K562 (cell line): ENCODE measurements at regions not wholly inside any gene's neighbourhood (a gene's known extent, or its start where the extent isn't known, plus 50 kb on each side); places are given as distances from the start of the nearest gene placed in this dataset.

Experiments used
- ATAC-seq: fragments of 200-7000 bp; cut with Tn5 transposase; 3 replicates; pipeline ENCODE4 v1.9.1; 2020; ENCODE audit warnings: moderate library complexity
- BruUV-seq: library from RNA; stranded (reverse); fragments of 400-500 nt; replicated peaks from 2 replicates; lab custom pipeline; 2021; lab: Mats Ljungman, UMichigan
- CTCF ChIA-PET: fragments of 300-600 bp; formaldehyde crosslinking; extraction: SDS; loops from one replicate; lab custom pipeline; 2021; ENCODE audit warnings: low intra/inter-chr PET ratio; lab: Yijun Ruan, JAX
- POLR2A ChIA-PET: fragments of 300-600, 350-650 bp; sonication (Branson Sonifier 250); formaldehyde crosslinking; extraction: SDS; loops from one replicate; lab custom pipeline; 2021; ENCODE audit warnings: antibody characterized with exemption, inconsistent platforms; lab: Yijun Ruan, JAX
- DNase-seq, 4 experiments: peaks; one replicate each; pipeline versions ENCODE4 v3.0.0 to v3.0.0-alpha.2; 2011 to 2018; ENCODE audit warnings: low spot score in 3 of 4, mixed read lengths in 3 of 4; ENCODE audit errors: extremely low read depth in 1 of 4
- FAIRE-seq: peaks from 2 replicates; lab custom pipeline; 2011; peaks lifted over from hg19 to GRCh38; lab: Jason Lieb, UNC
- H2AFZ ChIP-seq: 2 replicates; pipeline ENCODE4 v1.6.0; 2011; ENCODE audit warnings: low read depth, low read length, control low read depth, inconsistent platforms
- H3K27ac ChIP-seq: fragments of 200-600 bp; 3 replicates; pipeline ENCODE4 v1.8.0; 2011; ENCODE audit warnings: low read depth, mild to moderate bottlenecking, control low read depth, inconsistent platforms, low read length, moderate library complexity, mixed read lengths; ENCODE audit errors: extremely low read depth
- H3K27me3 ChIP-seq, 2 experiments: fragments of 300-600 bp in 1 of 2; 2 replicates in 1 of 2; 3 replicates in 1 of 2; pipeline versions ENCODE4 v1.6.0 to v1.8.0; 2011; ENCODE audit warnings: inconsistent platforms in 2 of 2, low read length in 2 of 2, mild to moderate bottlenecking in 1 of 2, mixed read lengths in 1 of 2, moderate library complexity in 1 of 2; ENCODE audit not compliant: control insufficient read depth in 2 of 2, insufficient read depth in 2 of 2
- H3K36me3 ChIP-seq: fragments of 300-600 bp; 3 replicates; pipeline ENCODE4 v1.8.0; 2011; ENCODE audit warnings: mild to moderate bottlenecking, low read length, inconsistent platforms; ENCODE audit not compliant: control insufficient read depth, insufficient read depth
- H3K4me1 ChIP-seq, 2 experiments: fragments of 200-600 bp in 1 of 2; replicated peaks in 1 of 2; 2 replicates in 1 of 2; 3 replicates in 1 of 2; pipeline versions ENCODE4 v1.5.1 to v1.8.0; 2011; ENCODE audit warnings: inconsistent platforms in 2 of 2, low read length in 2 of 2, mild to moderate bottlenecking in 1 of 2, mixed read lengths in 1 of 2, moderate library complexity in 1 of 2; ENCODE audit not compliant: control insufficient read depth in 2 of 2, insufficient read depth in 2 of 2
- H3K4me2 ChIP-seq: 2 replicates; pipeline ENCODE4 v1.6.1; 2011; ENCODE audit warnings: low read length, control low read depth, inconsistent platforms, mixed read lengths; ENCODE audit not compliant: insufficient read depth
- H3K4me3 ChIP-seq: fragments of 200-600 bp; sonication (generic), shearing (Covaris generic); 2 replicates; pipeline ENCODE4 v1.5.1; 2016; ENCODE audit warnings: control low read depth, inconsistent platforms
- H3K79me2 ChIP-seq: fragments of 200-600 bp; 3 replicates; pipeline ENCODE4 v1.8.0; 2011; ENCODE audit warnings: low read length, inconsistent platforms; ENCODE audit not compliant: control insufficient read depth, insufficient read depth
- H3K9ac ChIP-seq, 2 experiments: 2 replicates each; pipeline versions ENCODE4 v1.6.0 to v1.6.1; 2011; ENCODE audit warnings: low read depth in 2 of 2, low read length in 2 of 2, control low read depth in 1 of 2, inconsistent platforms in 1 of 2, mild to moderate bottlenecking in 1 of 2, mixed read lengths in 1 of 2; ENCODE audit not compliant: insufficient read depth in 1 of 2
- H3K9me1 ChIP-seq: one replicate; pipeline ENCODE4 v1.6.0; 2011; ENCODE audit warnings: inconsistent platforms, mild to moderate bottlenecking, low read length, moderate library complexity; ENCODE audit not compliant: control insufficient read depth, insufficient read depth
- H3K9me3 ChIP-seq: replicated peaks from 2 replicates; pipeline ENCODE4 v1.5.1; 2011; ENCODE audit warnings: low read depth, low read length, inconsistent platforms; ENCODE audit not compliant: control insufficient read depth, insufficient read depth
- H4K20me1 ChIP-seq: replicated peaks from 2 replicates; pipeline ENCODE4 v1.6.1; 2011; ENCODE audit warnings: low read length, inconsistent platforms, mixed read lengths; ENCODE audit not compliant: control insufficient read depth, insufficient read depth
- HMBOX1 ChIP-seq: sonication (generic); IDR thresholded peaks from 2 replicates; pipeline ENCODE4 v1.6.1; 2016
- KLF6 ChIP-seq: fragments of 250-450 bp; sonication (Bioruptor Pico); IDR thresholded peaks from 2 replicates; pipeline ENCODE4 v1.4.0; 2020; ENCODE audit warnings: mild to moderate bottlenecking, moderate library complexity, borderline replicate concordance
- PHB2 ChIP-seq: fragments of 450-650 bp; IDR thresholded peaks from 2 replicates; pipeline ENCODE4 v1.6.1; 2017; ENCODE audit warnings: low read depth
- RBM39 ChIP-seq: fragments of 200-400 bp; formaldehyde crosslinking; optimal IDR thresholded peaks from 2 replicates; pipeline ENCODE3; 2018; ENCODE audit warnings: low read depth, low read length
- TOE1 ChIP-seq, 2 experiments: fragments of 450-650 bp in 1 of 2; sonication (generic) in 1 of 2; formaldehyde crosslinking in 1 of 2; IDR thresholded peaks; 2 replicates each; pipeline versions ENCODE4 v1.7.1 to v1.8.0; 2016 to 2022; ENCODE audit warnings: borderline replicate concordance in 2 of 2, mild to moderate bottlenecking in 2 of 2, antibody characterized with exemption in 1 of 2, inconsistent platforms in 1 of 2, low read depth in 1 of 2, missing genetic modification reagents in 1 of 2, moderate library complexity in 1 of 2
- ZBTB7A ChIP-seq: IDR thresholded peaks from 2 replicates; pipeline ENCODE4 v1.6.1; 2011; ENCODE audit warnings: low read depth, mild to moderate bottlenecking, low read length, moderate library complexity, borderline replicate concordance; ENCODE audit not compliant: control insufficient read depth
- ZEB2 ChIP-seq: fragments of 450-650 bp; IDR thresholded peaks from 2 replicates; pipeline ENCODE4 v1.6.1; 2016
- ZKSCAN8 ChIP-seq: fragments of 200-800 bp; sonication (Bioruptor generic); IDR thresholded peaks from 2 replicates; pipeline ENCODE4 v1.6.1; 2016; ENCODE audit warnings: missing genetic modification characterization, missing compliant biosample characterization
- ZNF143 ChIP-seq: sonication (generic); formaldehyde crosslinking; IDR thresholded peaks from 2 replicates; pipeline ENCODE4 v1.9.0; 2022; ENCODE audit warnings: mild to moderate bottlenecking, missing genetic modification reagents
- ZNF592 ChIP-seq: fragments of 450-650 bp; IDR thresholded peaks from 2 replicates; pipeline ENCODE4 v1.6.1; 2017; ENCODE audit warnings: antibody characterized with exemption, mild to moderate bottlenecking
- WGBS: fragments of 100-300 bp; shearing (Covaris generic); methylation state at CpG from one replicate; pipeline ENCODE4 v1.1.6; 2016; ENCODE audit warnings: low coverage, mixed read lengths; ENCODE audit not compliant: insufficient coverage; ENCODE audit errors: missing lambda C conversion rate; 5-methylcytosine and 5-hydroxymethylcytosine counted together
- in situ Hi-C: fragments of 300-500 bp; cut with MboI; formaldehyde crosslinking; loops from 4 replicates; pipeline ENCODE4 v1.15.0; 2018; ENCODE audit warnings: inconsistent platforms, mixed read lengths
- intact Hi-C: fragments of 100-400 bp; cut with micrococcal nuclease; formaldehyde crosslinking; loops from 2 replicates; pipeline ENCODE4 v1.14.2; 2022
- TF ChIP-seq, protein P1 (sequence below): fragments of 450-650 bp; conservative IDR thresholded peaks from 2 replicates; pipeline ENCODE4 v1.6.1; 2016; ENCODE audit warnings: missing genetic modification characterization, low read depth, mild to moderate bottlenecking, missing compliant biosample characterization, moderate library complexity
- TF ChIP-seq, protein P2 (sequence below): sonication (generic); formaldehyde crosslinking; IDR thresholded peaks from 2 replicates; pipeline ENCODE4 v1.9.0; 2022; ENCODE audit warnings: mild to moderate bottlenecking, missing genetic modification reagents

DNA sequence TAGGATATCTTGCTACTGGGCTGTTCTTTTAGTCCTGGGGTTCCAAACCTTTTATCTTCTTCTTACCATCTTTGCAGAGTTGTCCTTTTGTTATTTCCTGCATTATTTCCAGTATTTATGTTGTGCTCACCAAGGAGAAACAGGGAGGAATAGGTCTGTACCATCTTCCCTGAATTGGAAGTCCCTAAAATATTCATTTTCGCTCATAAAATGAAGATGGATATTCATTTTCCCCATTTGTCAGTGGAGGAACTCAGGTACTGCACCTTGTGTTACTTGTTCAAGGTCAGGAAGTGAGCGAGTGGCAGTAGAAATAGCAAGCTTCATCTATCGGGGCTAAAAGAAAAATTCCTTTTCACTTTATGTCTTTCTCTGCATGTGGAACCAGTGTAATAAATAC lies 989.7 kb downstream of the CDH11 start (continued):
- TF ChIP-seq HMBOX1 (no peak), PHB2 (no peak), RBM39 (no peak)
- TF ChIP-seq, all 486 proteins: peak for 0

GRCh38 chr16:64131423-64131822 lies 990.4 kb downstream of the CDH11 start:
- 0% methylated on average over 2 of the region's 2 CpGs for WGBS
- ChIA-PET CTCF (no interaction called here), POLR2A (no interaction called here)
- Histone ChIP-seq H3K36me3 (no peaks in the 10 kb centered on the region), H3K4me3 (no peak overlapping the region), H3K9me3 (no peaks in the 10 kb centered on the region), H3K4me1 (no peaks in the 10 kb centered on the region), H3K4me2 (no peak overlapping the region), H3K9ac (no peak overlapping the region), H3K27me3 (no peaks in the 10 kb centered on the region), H3K79me2 (no peaks in the 10 kb centered on the region), H2AFZ (no peak overlapping the region), H3K27ac (no peak overlapping the region), H4K20me1 (no peaks in the 10 kb centered on the region), H3K9me1 (no peaks in the 10 kb centered on the region)
- no peak for ATAC-seq
- BruUV-seq = no TSS peak
- FAIRE-seq = no peak
- intact Hi-C loops (no loop called here), in situ Hi-C loops (no loop called here)
- no peak for DNase-seq
- TF ChIP-seq ZKSCAN8 (CRISPR knock-in tag) (no peak), TOE1 (IDR thresholded peaks at IDR 0.05; ENCODE audit: borderline replicate concordance) (no peak), TOE1 (CRISPR knock-in tag; IDR thresholded peaks at IDR 0.05; ENCODE audit: borderline replicate concordance, low read depth) (no peak), ZEB2 (no peak), ZNF592 (no peak), KLF6 (CRISPR knock-in tag) (no peak), ZBTB7A (no peak), ZNF143 (CRISPR knock-in tag) (no peak)
- TF ChIP-seq, protein P1, sequence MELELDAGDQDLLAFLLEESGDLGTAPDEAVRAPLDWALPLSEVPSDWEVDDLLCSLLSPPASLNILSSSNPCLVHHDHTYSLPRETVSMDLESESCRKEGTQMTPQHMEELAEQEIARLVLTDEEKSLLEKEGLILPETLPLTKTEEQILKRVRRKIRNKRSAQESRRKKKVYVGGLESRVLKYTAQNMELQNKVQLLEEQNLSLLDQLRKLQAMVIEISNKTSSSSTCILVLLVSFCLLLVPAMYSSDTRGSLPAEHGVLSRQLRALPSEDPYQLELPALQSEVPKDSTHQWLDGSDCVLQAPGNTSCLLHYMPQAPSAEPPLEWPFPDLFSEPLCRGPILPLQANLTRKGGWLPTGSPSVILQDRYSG (tag) = no peak
- TF ChIP-seq, protein P2, sequence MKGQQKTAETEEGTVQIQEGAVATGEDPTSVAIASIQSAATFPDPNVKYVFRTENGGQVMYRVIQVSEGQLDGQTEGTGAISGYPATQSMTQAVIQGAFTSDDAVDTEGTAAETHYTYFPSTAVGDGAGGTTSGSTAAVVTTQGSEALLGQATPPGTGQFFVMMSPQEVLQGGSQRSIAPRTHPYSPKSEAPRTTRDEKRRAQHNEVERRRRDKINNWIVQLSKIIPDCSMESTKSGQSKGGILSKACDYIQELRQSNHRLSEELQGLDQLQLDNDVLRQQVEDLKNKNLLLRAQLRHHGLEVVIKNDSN (CRISPR knock-in tag) = no peak
